ENCODE measurements at regions not wholly inside any gene's neighbourhood (a gene's known extent, or its start where the extent isn't known, plus 50 kb on each side); places are given as distances from the start of the nearest gene placed in this dataset.

DNA sequence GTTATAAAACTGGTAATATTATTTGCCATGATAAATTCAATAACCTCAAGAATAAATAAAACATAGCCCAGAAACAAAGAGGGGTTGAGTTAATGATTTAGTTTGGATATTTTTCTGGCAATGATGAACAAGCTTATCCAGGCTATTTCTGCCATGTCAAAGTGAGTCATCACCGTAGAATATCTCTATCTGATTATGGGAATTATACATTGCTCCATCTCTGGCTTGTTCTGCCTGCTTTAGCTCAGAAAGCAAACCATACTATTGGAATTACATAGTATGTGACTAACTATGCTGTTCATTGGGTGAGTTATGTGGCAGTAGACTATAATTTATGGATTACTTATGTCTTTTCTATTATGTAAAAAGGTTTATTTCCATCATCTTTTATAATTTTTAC lies 680.1 kb upstream of the AADAT start:
- H3K36me3 ChIP-seq, result no peaks in the 10 kb centered on the region
- H3K27me3 ChIP-seq, result no peaks in the 10 kb centered on the region
- no peaks in the 10 kb centered on the region for H3K4me1 ChIP-seq (ENCODE audit: control insufficient read depth in 1 of 2, insufficient read depth in 1 of 2, low read depth in 1 of 2, low read length in 1 of 2)
- H3K27ac ChIP-seq, result no peak overlapping the region
- H3K9me3 ChIP-seq, result no peaks in the 10 kb centered on the region
- no peak overlapping the region for H3K4me3 ChIP-seq (ENCODE audit: low read depth in 1 of 2, low read length in 1 of 2)
- TF ChIP-seq, protein P1, sequence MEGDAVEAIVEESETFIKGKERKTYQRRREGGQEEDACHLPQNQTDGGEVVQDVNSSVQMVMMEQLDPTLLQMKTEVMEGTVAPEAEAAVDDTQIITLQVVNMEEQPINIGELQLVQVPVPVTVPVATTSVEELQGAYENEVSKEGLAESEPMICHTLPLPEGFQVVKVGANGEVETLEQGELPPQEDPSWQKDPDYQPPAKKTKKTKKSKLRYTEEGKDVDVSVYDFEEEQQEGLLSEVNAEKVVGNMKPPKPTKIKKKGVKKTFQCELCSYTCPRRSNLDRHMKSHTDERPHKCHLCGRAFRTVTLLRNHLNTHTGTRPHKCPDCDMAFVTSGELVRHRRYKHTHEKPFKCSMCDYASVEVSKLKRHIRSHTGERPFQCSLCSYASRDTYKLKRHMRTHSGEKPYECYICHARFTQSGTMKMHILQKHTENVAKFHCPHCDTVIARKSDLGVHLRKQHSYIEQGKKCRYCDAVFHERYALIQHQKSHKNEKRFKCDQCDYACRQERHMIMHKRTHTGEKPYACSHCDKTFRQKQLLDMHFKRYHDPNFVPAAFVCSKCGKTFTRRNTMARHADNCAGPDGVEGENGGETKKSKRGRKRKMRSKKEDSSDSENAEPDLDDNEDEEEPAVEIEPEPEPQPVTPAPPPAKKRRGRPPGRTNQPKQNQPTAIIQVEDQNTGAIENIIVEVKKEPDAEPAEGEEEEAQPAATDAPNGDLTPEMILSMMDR (IDR thresholded peaks at IDR 0.05), result no peak

DNA sequence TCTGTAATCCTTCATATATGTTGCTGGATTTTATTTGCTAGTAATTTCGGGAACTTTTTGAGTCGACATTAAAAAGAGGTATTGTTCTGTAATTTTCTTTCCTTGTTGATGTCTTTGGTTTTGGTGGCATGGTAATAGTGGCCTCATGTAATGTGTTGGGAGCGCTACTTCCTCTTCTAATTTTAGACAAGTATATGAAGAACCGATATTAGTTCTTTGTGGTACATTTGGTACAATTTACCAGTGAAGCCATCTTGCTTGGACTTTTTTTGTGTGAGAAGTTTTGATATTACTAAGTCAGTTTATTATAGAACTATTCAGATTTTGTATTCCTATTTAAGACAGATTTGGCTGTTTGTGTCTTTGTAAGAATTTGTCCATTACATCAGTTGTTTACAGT lies 669.2 kb upstream of the AADAT start:
- no peaks in the 10 kb centered on the region for H3K4me1 ChIP-seq (ENCODE audit: control insufficient read depth in 1 of 2, insufficient read depth in 1 of 2, low read depth in 1 of 2, low read length in 1 of 2)
- H3K27ac ChIP-seq, result no peak overlapping the region
- H3K36me3 ChIP-seq, result no peaks in the 10 kb centered on the region
- no peaks in the 10 kb centered on the region for H3K9me3 ChIP-seq
- no peak overlapping the region for H3K4me3 ChIP-seq (ENCODE audit: low read depth in 1 of 2, low read length in 1 of 2)
- TF ChIP-seq, protein P1 (IDR thresholded peaks at IDR 0.05), result no peak
- no peaks in the 10 kb centered on the region for H3K27me3 ChIP-seq

DNA sequence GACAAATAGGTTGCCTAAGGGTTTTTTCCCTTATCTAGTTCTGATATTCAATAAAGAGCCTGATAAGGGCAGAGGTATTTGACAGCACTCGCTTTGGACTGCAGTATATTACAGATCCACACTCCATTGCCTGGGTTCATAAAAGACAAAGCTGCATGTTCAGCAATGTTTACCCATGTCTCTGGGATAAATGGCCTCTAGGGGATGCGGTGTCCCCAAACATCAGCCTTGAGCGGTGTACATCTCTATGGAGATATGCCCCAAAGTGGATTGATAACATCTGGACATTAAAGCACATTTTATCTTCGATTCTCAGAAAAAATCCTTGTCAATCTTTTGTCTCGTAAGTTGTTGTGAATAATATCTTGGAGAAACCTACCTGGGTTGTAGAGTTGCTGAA lies 660.8 kb upstream of the AADAT start:
- Histone ChIP-seq H3K9me3 (no peaks in the 10 kb centered on the region), H3K4me3 (ENCODE audit: low read depth in 1 of 2, low read length in 1 of 2) (no peak overlapping the region), H3K36me3 (no peaks in the 10 kb centered on the region), H3K27me3 (no peaks in the 10 kb centered on the region), H3K4me1 (ENCODE audit: control insufficient read depth in 1 of 2, insufficient read depth in 1 of 2, low read depth in 1 of 2, low read length in 1 of 2) (no peaks in the 10 kb centered on the region), H3K27ac (no peak overlapping the region)
- TF ChIP-seq, protein P1 (IDR thresholded peaks at IDR 0.05), result no peak

DNA sequence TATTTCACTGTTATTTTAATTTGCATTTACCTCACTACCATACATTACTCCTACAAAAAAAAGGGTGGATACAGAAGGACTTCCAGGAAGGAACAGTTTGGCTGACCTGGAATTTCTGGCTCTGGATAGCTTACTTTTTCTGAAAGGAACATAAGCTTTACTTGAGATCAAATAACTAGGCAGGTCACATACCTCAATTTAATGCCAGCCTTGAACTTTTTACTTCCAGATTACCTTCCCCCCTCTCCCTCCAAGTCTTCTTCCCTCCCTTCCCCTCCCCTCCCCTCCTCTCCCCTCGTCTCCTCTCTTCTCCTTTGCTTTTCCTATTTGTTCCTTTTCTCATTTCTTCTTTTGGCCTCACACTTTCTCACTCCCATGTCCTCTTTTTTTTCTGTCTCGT lies 659.2 kb upstream of the AADAT start:
- Histone ChIP-seq H3K9me3 (no peaks in the 10 kb centered on the region), H3K27ac (no peak overlapping the region), H3K4me3 (ENCODE audit: low read depth in 1 of 2, low read length in 1 of 2) (no peak overlapping the region), H3K27me3 (no peaks in the 10 kb centered on the region), H3K4me1 (ENCODE audit: control insufficient read depth in 1 of 2, insufficient read depth in 1 of 2, low read depth in 1 of 2, low read length in 1 of 2) (no peaks in the 10 kb centered on the region), H3K36me3 (no peaks in the 10 kb centered on the region)
- TF ChIP-seq, protein P1 (IDR thresholded peaks at IDR 0.05), result no peak

DNA sequence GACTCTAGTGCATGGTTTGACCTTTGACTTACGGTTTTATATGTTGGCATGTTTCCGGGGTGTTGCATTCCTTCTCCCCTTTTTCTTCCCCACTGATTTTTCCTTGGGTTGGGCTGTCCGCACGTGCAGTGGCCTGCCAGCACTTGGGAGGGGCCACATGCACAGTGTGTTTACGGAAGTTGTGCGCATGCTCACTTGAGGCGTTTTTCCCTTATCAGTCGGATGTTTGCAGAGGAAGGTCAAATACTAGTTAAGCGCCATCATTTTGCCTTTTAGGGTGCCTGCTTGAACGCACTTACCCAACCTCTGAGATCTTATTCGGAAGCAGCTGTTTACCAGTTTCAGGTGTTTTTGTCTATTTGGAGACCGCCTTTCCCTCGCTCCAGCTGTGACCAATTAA lies 653.9 kb upstream of the AADAT start:
- Histone ChIP-seq H3K36me3 (no peaks in the 10 kb centered on the region), H3K27ac (no peak overlapping the region), H3K4me3 (ENCODE audit: low read depth in 1 of 2, low read length in 1 of 2) (no peak overlapping the region), H3K27me3 (no peaks in the 10 kb centered on the region), H3K9me3 (no peaks in the 10 kb centered on the region), H3K4me1 (ENCODE audit: control insufficient read depth in 1 of 2, insufficient read depth in 1 of 2, low read depth in 1 of 2, low read length in 1 of 2) (no peaks in the 10 kb centered on the region)
- TF ChIP-seq, protein P1 (IDR thresholded peaks at IDR 0.05), result no peak

DNA sequence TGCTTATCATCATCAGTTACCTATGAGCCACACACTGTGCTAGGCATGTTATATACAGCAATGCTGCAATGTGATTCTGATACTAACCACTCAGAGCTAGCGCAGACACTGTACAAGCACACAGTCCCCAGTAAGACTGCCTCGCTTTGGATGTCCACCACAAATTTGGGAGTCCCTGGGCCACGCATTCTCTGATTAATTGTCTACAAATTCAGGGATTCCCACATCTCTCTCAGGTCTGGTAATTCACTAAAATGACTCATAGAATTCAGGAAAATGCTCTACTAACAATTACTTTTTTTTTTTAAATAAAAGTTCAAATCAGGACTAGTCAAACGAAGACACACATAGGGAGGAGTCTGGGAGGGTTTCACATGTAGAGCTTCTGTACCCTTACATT lies 652.1 kb upstream of the AADAT start:
- Histone ChIP-seq H3K9me3 (no peaks in the 10 kb centered on the region), H3K27me3 (no peaks in the 10 kb centered on the region), H3K36me3 (no peaks in the 10 kb centered on the region), H3K4me1 (ENCODE audit: control insufficient read depth in 1 of 2, insufficient read depth in 1 of 2, low read depth in 1 of 2, low read length in 1 of 2) (no peaks in the 10 kb centered on the region), H3K4me3 (ENCODE audit: low read depth in 1 of 2, low read length in 1 of 2) (no peak overlapping the region), H3K27ac (no peak overlapping the region)
- TF ChIP-seq, protein P1 (IDR thresholded peaks at IDR 0.05), result no peak
